ENCODE measurements at regions not wholly inside any gene's neighbourhood (a gene's known extent, or its start where the extent isn't known, plus 50 kb on each side); places are given as distances from the start of the nearest gene placed in this dataset.

GRCh38 chr2:144063602-144064001 lies 456.3 kb downstream of the ZEB2 start:
- no peak for TF ChIP-seq EP300 (IDR thresholded peaks at IDR 0.05)
- TF ChIP-seq CTCF (IDR thresholded peaks at IDR 0.05): no peak
